H1 (cell line): ENCODE measurements at regions not wholly inside any gene's neighbourhood (a gene's known extent, or its start where the extent isn't known, plus 50 kb on each side); places are given as distances from the start of the nearest gene placed in this dataset.

Experiments used
- BRCA1 ChIP-seq: IDR thresholded peaks from 2 replicates; pipeline ENCODE4 v1.6.1; 2012; ENCODE audit warnings: low read depth, low read length, improper control_type of control experiment
- CREB1 ChIP-seq: IDR thresholded peaks from 2 replicates; pipeline ENCODE4 v1.6.1; 2012; ENCODE audit warnings: inconsistent platforms
- HDAC2 ChIP-seq, 2 experiments: fragments of 300-600 bp in 1 of 2; sonication (generic) in 1 of 2; IDR thresholded peaks; 2 replicates each; pipeline ENCODE4 v1.6.1; 2011 to 2012; ENCODE audit warnings: low read depth in 2 of 2, low read length in 2 of 2, mild to moderate bottlenecking in 2 of 2, moderate library complexity in 2 of 2, borderline replicate concordance in 1 of 2, inconsistent platforms in 1 of 2
- JUND ChIP-seq: IDR thresholded peaks from 2 replicates; pipeline ENCODE4 v1.6.1; 2011; ENCODE audit warnings: mild to moderate bottlenecking, improper control_type of control experiment, low read length
- KDM1A ChIP-seq: fragments of 200-600, 300-600 bp; sonication (generic); IDR thresholded peaks from 2 replicates; pipeline ENCODE4 v1.7.1; 2016; ENCODE audit warnings: mild to moderate bottlenecking, low read length, borderline replicate concordance
- POLR2A ChIP-seq, 2 experiments: IDR thresholded peaks; 1 replicate in 1 of 2; 2 replicates in 1 of 2; pipeline ENCODE4 v1.6.1; 2011; ENCODE audit warnings: low read depth in 2 of 2, low read length in 2 of 2, mild to moderate bottlenecking in 2 of 2; ENCODE audit errors: control extremely low read depth in 1 of 2
- SIN3A ChIP-seq, 2 experiments: IDR thresholded peaks in 1 of 2; conservative IDR thresholded peaks in 1 of 2; 2 replicates each; pipeline ENCODE4 v1.6.1; 2011 to 2012; ENCODE audit warnings: low read length in 2 of 2, improper control_type of control experiment in 1 of 2, low read depth in 1 of 2, mild to moderate bottlenecking in 1 of 2
- YY1 ChIP-seq: IDR thresholded peaks from 2 replicates; pipeline ENCODE4 v1.6.1; 2011; ENCODE audit warnings: low read depth, mild to moderate bottlenecking, low read length

DNA sequence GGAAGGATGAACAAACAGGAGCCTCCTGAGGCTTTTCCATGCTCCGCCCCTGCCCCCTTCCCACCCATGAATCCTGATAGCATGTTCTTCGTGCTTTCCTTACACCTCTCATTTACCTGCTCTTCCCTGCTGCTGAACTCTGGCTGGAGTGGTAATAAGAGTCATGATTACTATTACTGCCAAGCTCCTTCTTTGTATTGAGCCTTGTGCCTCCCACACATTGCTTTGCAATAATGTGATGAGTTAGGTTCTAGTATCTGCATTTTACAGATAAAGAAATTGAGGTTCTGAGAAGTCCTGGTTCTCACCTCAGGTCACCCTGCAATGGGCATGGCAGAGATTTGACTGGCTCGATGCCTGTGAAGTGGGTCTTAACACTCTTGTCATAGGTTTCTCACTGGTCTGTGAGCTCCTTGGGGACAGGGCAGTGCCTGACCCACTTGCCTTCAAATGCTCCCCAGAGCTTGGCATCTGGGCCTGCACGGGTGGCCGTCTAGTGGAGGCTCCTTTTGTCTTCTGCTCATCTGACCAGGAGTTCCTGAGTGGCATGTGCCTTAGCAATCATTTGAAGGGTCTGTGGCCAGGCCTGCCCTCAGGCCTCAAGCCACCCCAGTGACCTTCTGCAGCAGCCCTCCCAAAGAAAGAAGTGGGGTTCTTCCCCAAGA lies 309.2 kb upstream of the ZMIZ1 start (continued):
- TF ChIP-seq HDAC2 (IDR thresholded peaks at IDR 0.05; ENCODE audit: borderline replicate concordance in 1 of 2, low read depth in 2 of 2, low read length in 2 of 2) (no peak), YY1 (no peak), BRCA1 (no peak), KDM1A (no peak), SIN3A (conservative IDR thresholded peaks at IDR 0.05 in 1 of 2, IDR thresholded peaks at IDR 0.05 in 1 of 2; ENCODE audit: low read depth in 1 of 2, low read length in 2 of 2) (no peak), CREB1 (no peak), JUND (no peak), POLR2A (IDR thresholded peaks at IDR 0.05; ENCODE audit: control extremely low read depth in 1 of 2, low read depth in 2 of 2, low read length in 2 of 2) (no peak)
